GM18505 (cell line): ENCODE measurements at regions not wholly inside any gene's neighbourhood (a gene's known extent, or its start where the extent isn't known, plus 50 kb on each side); places are given as distances from the start of the nearest gene placed in this dataset.

ENCODE experiments used
- ATAC-seq: cut with Tn5 transposase; IDR thresholded peaks from one replicate; pipeline ENCODE4 v1.9.1; 2021; ENCODE audit not compliant: unreplicated experiment
- POLR2A ChIP-seq: IDR thresholded peaks from 4 replicates; pipeline ENCODE4 v1.6.1; 2011; ENCODE audit warnings: borderline replicate concordance; ENCODE audit not compliant: insufficient read depth, insufficient read length; ENCODE audit errors: extremely low read depth

DNA sequence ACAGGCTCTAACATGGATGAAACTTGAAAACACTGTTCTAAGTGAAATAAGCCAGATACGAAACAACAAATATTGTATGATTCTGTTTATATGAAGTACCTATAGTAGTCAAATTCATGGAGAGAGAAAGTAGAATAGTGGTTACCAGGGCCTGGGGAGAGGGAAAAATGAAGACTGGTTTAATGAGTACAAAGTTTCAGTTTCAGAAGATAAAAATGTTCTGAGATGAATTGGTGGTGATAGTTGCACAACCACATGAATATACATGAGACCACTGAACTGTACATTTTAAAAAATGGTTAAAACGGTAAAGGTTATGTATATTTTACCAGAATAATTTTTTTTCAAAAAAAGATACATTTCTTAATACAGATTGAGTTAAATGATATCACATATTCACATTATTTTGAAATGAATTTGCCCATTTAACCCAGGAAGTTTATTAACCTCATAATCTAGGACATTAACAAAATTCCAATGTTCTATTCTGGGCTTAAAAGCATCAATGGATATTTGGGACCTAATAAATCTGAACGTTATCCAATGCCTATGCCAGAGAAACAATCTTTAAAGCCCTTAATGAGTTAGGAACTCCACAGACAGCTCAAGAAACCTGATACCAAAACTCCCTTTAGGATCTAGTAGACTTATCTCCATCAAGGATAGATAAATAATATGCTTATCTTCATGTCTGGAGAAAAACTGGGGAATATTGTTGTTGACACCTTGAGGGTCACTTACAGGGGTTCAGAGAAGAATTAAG lies 521.3 kb downstream of the EFNA5 start:
- no peak for TF ChIP-seq POLR2A

DNA sequence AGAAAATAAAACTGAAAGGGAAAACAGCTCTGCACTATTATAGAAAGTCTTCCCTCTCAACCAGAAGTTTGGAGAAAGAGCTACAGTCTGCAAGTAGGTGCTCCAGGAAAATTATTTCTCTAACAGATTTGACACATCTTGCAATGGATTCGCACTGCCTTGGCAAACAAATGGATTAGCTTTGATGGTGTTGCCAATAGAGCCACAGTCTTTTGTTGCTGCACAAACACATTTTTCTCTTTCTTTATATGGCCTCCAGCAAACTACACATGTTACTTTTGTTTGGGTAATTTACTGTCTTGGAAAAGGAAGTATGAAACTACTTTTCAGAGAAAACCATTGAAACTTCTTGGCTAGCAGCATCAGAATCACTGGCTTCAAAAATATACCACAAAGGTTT lies 523.1 kb downstream of the EFNA5 start:
- no peak for TF ChIP-seq POLR2A
- no peak for ATAC-seq

More for the DNA sequence above, 521.3 kb downstream of the EFNA5 start:
- peak; percentile 96 for ATAC-seq

DNA sequence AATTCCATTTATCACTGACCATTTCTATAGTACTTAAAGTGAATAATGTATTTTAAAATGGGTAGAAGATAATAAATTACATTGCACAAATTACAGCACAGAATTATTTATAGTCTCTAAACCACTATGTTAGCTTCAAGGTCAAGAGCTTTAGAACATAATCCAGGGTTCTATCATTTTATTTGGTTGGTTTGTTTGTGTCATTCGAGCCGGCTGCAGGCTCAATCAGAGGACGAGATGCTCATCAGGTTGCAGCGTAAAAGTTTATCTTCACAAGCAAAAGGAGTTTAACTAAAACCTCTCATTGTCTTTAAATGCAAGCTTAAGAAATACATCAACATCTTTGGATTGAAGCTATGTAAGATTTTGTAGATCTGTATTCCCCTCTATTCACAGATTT lies 523.8 kb downstream of the EFNA5 start:
- no peak for ATAC-seq
- TF ChIP-seq POLR2A: no peak

DNA sequence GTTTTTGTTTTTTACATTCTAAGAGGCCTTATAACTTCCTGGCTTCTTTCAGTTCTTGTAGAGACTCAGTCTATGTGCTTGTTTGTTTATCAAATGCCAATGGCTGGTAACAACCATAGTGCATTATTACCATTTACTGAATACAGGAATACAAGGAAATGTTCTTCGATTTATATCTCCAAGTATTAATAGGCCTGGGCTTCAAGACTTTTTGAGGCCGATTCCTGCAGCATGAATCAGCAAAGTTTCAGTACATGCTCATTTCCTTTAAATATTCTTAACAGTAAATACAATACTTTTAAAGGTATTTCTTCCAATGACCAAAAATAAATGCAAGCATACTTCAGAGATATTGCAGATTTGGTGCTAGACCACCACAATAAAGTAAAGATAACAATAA lies 535.3 kb downstream of the EFNA5 start:
- no peak for TF ChIP-seq POLR2A
- no peak for ATAC-seq

DNA sequence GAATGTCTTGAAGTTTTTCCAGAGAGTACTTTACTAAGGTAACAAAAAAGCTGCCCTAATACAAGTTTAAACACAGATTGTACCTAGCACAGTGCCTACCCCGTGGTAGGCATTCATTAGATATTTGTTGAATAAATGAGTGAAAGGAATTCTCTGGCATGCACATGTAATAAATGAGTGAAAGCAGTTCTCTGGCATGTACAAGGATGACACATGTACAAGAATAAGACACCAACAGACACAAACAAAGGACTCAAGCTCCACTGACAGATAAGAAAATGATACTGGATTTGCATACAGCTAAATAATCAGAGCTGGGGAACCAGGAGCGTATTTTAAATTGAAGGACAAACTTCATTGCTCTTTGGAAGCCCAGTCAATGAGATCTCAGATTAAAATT lies 535.8 kb downstream of the EFNA5 start:
- TF ChIP-seq POLR2A: no peak
- no peak for ATAC-seq

DNA sequence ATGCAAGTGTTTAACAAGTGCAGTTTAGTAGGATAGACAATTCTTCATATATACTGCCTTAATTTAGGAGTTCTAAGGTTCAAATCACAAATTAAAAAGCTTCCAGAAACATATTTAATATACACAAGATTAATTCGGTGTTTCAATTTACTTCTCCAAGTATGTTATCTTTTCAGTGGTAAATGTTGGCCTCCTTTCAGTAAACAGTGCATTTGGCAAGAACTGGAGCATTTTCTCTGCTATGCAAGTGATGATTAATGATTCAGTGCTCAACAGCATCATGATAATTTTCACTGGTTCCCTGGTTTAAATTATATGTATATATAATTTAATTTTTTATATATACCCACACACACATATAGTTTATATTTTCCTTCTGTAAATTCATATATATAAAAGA lies 541.7 kb downstream of the EFNA5 start:
- ATAC-seq: no peak
- no peak for TF ChIP-seq POLR2A

DNA sequence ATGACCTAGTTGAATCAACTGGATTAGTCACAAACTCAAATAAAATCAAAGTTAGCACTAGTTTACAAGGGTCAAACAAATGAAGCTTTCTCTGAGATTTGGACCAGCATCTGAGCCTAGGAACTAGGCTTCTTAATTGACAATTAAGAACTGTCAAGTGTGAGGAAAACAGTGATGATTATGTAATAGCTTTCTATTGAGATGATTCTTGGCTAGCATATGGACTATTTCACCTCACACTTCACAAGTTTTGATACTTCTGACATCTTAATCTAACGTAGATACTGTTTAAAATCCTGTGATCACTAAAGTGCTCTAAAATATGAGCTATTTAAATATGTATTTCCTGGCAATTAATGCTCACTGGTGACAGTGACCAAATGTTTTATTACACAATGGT lies 542.9 kb downstream of the EFNA5 start:
- no peak for TF ChIP-seq POLR2A
- no peak for ATAC-seq

DNA sequence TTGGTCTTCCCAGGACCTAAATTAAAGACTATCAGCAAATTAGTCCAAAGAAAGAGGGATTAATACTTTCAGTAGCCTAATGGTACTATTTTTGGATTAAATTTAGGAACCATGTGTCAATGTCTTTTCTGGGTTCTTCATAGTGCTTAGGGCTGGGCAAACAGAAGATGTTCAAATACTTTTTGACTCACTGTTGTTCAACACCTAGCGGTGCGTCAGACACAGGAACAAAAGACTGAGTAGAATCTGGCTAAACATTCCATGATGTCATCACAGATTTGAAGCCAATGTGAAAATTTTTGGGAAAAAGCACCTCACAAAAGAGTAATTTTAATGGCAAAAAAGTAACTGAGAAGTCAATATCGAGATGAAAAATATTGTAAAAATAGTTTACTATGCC lies 544.4 kb downstream of the EFNA5 start:
- no peak for ATAC-seq
- no peak for TF ChIP-seq POLR2A

DNA sequence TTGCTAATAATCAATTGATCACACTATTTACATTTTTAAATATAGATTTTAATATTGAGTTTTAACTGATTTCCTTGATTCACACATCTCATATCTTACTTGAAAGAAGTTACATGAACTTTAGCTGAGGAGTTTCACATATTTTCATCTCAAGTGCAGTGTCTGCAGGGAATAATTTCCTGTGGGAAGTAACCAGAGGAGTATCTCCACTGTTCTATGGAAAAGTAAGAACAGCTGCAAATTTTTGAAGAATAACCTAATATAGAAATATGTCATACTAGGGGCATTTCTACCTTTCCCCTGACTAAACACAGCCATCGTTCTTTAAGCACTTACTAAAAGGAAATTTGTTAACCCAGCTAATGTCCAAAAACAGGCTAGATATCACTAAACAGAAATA lies 546.4 kb downstream of the EFNA5 start:
- ATAC-seq: no peak

DNA sequence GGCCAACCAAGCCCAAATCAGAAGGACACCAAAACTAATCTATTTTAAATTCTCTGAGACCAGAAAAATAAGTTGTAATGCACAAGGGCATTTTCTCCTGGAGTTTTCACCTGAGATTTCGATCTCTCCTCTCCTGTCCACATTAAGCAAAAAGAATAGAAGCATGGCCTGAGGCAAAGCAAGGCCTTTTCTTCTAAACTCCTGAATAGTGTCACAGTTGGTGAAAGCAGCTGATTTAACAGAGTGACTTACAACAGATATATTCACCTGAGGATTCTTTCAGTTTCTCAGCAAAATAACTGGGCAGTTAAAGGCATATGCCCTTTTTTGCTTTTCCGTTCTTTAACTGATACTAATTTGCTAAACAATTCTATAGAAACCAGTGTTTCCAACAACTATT lies 547.7 kb downstream of the EFNA5 start:
- TF ChIP-seq POLR2A: no peak

More for the DNA sequence above, 546.4 kb downstream of the EFNA5 start:
- no peak for TF ChIP-seq POLR2A

DNA sequence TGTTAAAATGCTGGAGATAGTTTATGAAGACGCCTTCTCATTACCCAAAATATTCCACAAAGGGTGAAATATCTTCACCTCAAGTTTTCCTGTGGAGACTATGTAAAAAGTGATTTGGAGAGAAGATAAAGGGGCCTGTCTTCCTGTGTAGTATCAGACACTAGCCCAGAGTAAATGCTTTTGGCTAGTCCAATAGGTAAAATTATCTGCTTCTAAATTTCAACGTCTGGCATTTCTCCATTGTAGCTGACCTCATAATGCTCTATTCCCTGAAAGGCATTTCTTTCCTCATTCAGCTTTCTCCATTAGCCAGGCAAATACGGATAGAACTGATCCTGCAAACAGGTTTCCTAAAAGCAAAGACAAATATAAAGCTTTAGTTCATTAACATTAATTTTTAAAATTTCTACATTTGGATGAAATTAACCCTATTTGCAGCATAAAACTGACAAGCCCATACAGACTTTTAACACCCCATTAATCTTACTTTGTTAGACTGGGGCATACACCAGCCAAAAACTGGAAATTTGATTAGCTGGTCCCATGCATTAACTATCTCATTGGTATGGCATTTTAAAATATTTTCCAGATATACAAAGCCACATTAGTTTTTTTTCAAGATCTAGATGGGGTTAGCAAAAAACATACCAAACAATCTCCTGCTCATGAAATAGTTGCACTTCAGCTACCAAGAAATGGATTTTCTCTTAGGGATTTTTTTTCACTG lies 548.8 kb downstream of the EFNA5 start:
- no peak for ATAC-seq
- TF ChIP-seq POLR2A: no peak

More for the DNA sequence above, 547.7 kb downstream of the EFNA5 start:
- no peak for ATAC-seq

DNA sequence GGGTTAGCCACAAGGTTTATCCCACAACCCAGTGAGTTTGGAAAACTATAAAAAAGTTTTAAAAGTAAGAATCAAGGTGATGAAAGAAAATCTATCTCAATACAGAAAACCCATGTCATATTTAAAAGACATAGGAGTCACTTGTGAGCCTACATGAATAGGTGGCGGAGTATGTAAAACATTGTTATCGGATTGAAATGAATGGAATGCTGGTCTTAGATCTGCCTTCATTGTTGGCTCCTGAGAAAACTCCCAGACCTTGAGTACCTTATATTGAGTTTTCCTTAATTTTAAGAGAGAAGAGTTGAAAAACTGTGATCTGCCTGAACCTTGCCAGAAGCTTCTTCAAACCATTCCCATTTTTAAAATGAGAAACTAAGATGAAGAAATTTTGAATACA lies 551.1 kb downstream of the EFNA5 start:
- no peak for ATAC-seq
- no peak for TF ChIP-seq POLR2A

DNA sequence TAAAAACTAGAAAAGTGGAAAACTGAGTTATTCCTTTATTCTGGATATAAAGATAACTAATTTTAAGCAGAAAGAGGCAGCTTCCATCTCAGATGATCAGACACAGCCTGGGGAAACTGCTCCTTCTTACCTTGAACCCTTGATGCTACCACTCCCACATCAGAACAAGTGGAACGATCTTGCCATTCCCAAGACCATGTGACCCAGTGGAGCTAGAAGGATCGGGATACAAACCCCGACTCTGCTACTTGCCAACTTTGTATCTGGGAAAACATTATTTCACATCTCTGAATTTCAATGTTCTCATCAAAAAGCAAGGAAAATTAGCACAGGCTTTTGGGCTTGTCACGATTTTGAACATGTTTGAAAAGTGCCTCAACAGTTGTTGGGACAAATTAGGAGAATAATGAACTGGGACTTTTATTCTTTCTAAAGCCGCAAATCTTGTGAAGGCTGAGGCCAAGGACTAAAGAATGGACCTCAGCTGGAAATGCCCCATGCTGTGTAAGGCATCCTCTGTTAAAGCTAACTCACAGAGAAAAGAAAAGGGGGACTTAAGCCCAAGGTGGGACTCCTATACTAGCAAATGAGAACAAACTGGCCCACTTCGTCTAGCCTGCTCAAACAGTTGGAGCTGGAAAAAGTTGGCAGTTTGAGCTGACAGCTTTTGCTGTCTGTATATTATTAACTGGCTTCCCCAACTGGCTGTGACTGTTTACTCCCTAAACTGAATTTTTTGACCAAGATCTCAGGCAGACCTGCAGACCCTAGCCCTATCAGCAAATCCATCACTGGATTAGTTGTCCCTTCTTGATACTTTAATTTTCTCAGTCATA lies 552.3 kb downstream of the EFNA5 start:
- no peak for ATAC-seq
- TF ChIP-seq POLR2A: no peak

DNA sequence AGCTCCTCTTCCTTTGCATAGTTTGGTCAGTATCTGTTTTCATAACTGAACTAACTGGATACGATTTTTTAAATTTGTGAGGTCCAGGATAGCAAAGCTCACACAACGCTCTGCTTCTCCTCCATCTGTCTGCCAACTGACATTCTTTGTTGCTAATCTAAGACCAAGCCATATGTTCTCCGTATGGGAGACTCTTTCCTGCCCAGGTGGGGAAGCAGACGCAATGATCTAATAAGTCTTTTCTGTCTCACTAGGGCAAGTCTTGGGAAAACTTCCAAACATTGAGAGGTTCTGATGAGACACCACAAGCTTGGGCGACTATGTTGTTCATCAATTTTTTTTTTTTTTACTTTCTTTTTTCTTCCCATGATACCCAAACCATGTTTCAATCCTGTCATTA lies 558.5 kb downstream of the EFNA5 start:
- no peak for ATAC-seq
- TF ChIP-seq POLR2A: no peak
